OCI-LY3 (cell line): ENCODE measurements at regions not wholly inside any gene's neighbourhood (a gene's known extent, or its start where the extent isn't known, plus 50 kb on each side); places are given as distances from the start of the nearest gene placed in this dataset.

Source experiments
- H2AFZ ChIP-seq: fragments of 200-600, 300-600 bp; shearing (Covaris generic); 2 replicates; pipeline ENCODE4 v1.6.0; 2014; ENCODE audit warnings: antibody characterized with exemption, low read depth, low read length
- H3K27ac ChIP-seq: fragments of 200-600, 300-600 bp; sonication (generic); 2 replicates; pipeline ENCODE4 v1.5.1; 2014; ENCODE audit warnings: mild to moderate bottlenecking, low read length, moderate library complexity, mixed read lengths
- H3K27me3 ChIP-seq: fragments of 200-600, 300-600 bp; sonication (generic); 2 replicates; pipeline ENCODE4 v1.6.1; 2014; ENCODE audit warnings: low read depth, low read length, mixed read lengths
- H3K36me3 ChIP-seq: fragments of 200-600, 300-600 bp; sonication (generic); replicated peaks from 2 replicates; pipeline ENCODE3; 2014; ENCODE audit warnings: low read depth, low read length, mixed read lengths
- H3K4me1 ChIP-seq: fragments of 300-600, 200-600 bp; sonication (generic); 2 replicates; pipeline ENCODE4 v1.6.1; 2014; ENCODE audit warnings: low read length, mixed read lengths
- H3K4me2 ChIP-seq: fragments of 200-600, 300-600 bp; sonication (generic); 2 replicates; pipeline ENCODE4 v1.6.1; 2014; ENCODE audit warnings: low read length, mixed read lengths
- H3K4me3 ChIP-seq: fragments of 300-600, 200-600 bp; sonication (generic); 2 replicates; pipeline ENCODE4 v1.5.1; 2014; ENCODE audit warnings: antibody characterized with exemption, mild to moderate bottlenecking, low read length, moderate library complexity
- H3K79me2 ChIP-seq: fragments of 300-600, 200-600 bp; shearing (Covaris generic); 2 replicates; pipeline ENCODE4 v1.6.1; 2014; ENCODE audit warnings: mild to moderate bottlenecking, low read length, mixed read lengths
- H3K9ac ChIP-seq: fragments of 300-600, 200-600 bp; shearing (Covaris generic); 2 replicates; pipeline ENCODE4 v1.6.0; 2014; ENCODE audit warnings: mild to moderate bottlenecking, low read length, moderate library complexity
- H3K9me3 ChIP-seq: fragments of 200-600, 300-600 bp; shearing (Covaris generic); 2 replicates; pipeline ENCODE4 v1.6.1; 2014; ENCODE audit warnings: low read length, mixed read lengths; ENCODE audit not compliant: insufficient read depth
- H4K20me1 ChIP-seq: fragments of 200-600, 300-600 bp; sonication (generic); 2 replicates; pipeline ENCODE4 v1.6.1; 2016; ENCODE audit warnings: low read length, mixed read lengths; ENCODE audit not compliant: insufficient read depth
- EZH2phosphoT487 ChIP-seq: fragments of 200-600 bp; shearing (Covaris generic); IDR thresholded peaks from 2 replicates; pipeline ENCODE4 v1.6.1; 2018; ENCODE audit warnings: antibody characterized with exemption, mixed run types, low read depth
- TF ChIP-seq, protein P1 (sequence below): fragments of 200-600, 300-600 bp; sonication (generic); IDR thresholded peaks from 2 replicates; pipeline ENCODE4 v1.5.1; 2014; ENCODE audit warnings: antibody characterized with exemption, low read length, low read depth

DNA sequence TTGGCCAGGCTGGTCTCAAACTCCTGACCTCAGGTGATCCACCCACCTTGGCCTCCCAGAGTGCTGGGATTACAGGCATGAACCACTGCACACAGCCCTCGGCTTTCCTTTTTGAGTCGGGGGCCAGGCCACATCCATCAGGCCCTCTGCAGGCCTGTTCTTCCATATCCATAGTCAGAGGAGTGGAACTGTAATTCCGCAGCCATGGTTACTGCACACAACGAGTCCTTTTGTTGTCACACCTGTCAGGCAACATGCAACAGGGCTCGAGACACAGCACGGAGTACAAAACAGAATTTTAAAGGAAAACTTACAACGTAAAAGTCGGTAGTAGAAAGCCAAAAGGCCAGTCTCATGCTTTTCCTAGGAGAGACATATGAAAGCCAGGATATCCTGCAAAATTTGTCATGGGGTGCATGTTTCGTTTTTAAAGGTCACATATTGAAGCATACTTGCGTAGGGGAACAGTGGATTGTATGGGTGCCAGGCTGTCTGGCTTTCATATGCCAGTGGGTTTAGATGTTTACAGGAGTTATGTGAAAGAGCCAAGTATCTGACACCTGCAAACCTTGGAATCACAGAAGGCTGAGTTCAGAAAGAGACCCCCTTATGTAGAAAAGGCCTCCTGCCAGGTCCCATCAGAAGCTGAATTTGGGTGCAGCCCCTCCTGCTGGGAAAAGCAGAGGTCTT, 63.2 kb upstream of the LPP start:
- TF ChIP-seq, protein P1, sequence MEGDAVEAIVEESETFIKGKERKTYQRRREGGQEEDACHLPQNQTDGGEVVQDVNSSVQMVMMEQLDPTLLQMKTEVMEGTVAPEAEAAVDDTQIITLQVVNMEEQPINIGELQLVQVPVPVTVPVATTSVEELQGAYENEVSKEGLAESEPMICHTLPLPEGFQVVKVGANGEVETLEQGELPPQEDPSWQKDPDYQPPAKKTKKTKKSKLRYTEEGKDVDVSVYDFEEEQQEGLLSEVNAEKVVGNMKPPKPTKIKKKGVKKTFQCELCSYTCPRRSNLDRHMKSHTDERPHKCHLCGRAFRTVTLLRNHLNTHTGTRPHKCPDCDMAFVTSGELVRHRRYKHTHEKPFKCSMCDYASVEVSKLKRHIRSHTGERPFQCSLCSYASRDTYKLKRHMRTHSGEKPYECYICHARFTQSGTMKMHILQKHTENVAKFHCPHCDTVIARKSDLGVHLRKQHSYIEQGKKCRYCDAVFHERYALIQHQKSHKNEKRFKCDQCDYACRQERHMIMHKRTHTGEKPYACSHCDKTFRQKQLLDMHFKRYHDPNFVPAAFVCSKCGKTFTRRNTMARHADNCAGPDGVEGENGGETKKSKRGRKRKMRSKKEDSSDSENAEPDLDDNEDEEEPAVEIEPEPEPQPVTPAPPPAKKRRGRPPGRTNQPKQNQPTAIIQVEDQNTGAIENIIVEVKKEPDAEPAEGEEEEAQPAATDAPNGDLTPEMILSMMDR: no peak
- TF ChIP-seq EZH2phosphoT487: no peak
- Histone ChIP-seq H3K4me3 (no peak overlapping the region), H3K27me3 (peaks cover 3% of the 10 kb centered on the region; the same call in 1 of the 2 replicates), H3K79me2 (no peaks in the 10 kb centered on the region), H3K9me3 (peaks cover 7% of the 10 kb centered on the region; the same call in 1 of the 2 replicates), H2AFZ (no peak overlapping the region), H3K4me2 (no peak overlapping the region), H3K36me3 (no peaks in the 10 kb centered on the region), H4K20me1 (no peaks in the 10 kb centered on the region), H3K4me1 (no peaks in the 10 kb centered on the region), H3K9ac (no peak overlapping the region), H3K27ac (no peak overlapping the region)

DNA sequence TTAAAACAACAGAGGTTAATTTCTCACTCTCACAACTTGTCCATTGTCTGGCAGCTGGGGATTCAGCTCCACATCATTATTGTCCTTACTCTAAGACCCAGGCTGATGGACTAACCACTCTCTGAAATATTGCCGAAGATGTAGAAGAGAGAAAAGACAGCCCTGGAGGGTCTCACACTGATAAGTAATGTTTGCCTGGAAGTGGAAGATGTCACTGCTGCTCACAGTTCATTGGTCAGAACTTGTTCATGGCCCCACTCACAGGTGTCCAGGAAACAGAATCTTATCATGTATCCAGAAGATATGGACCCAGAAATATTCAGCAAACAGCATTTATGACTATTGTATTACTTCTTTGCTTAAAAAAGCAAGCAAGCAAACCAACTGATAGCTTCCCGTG, 62.2 kb upstream of the LPP start:
- Histone ChIP-seq H3K4me2 (no peak overlapping the region), H4K20me1 (no peaks in the 10 kb centered on the region)

DNA sequence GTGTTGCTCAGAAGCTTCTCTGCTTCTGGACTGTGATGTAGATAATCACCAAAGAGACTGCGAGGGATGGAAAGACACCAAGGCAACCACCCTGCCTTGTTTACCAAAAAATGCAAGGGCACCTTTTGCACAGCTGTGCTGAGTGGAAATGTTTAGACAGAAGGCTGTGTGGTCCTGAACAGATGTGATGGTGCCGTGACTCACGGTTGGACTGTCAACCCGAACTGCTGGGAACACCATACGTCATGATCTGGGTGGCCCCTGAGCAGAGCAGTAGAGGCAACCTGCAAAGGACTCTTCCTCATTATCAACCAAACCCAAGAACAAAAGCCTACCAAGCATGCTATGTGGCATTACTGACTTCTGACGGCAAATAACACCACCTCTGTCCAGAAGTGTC, 61.3 kb upstream of the LPP start:
- Histone ChIP-seq H3K9me3 (peaks cover 7% of the 10 kb centered on the region; the same call in 1 of the 2 replicates), H3K4me3 (no peak overlapping the region), H3K36me3 (no peaks in the 10 kb centered on the region), H3K27ac (no peak overlapping the region), H2AFZ (no peak overlapping the region), H3K79me2 (no peaks in the 10 kb centered on the region), H3K27me3 (no peaks in the 10 kb centered on the region), H3K4me1 (no peaks in the 10 kb centered on the region), H4K20me1 (no peaks in the 10 kb centered on the region), H3K9ac (no peak overlapping the region), H3K4me2 (no peak overlapping the region)
- TF ChIP-seq, protein P1: no peak
- TF ChIP-seq EZH2phosphoT487: no peak

More for the DNA sequence above, 62.2 kb upstream of the LPP start:
- H3K4me3 ChIP-seq: no peak overlapping the region
- H3K36me3 ChIP-seq: no peaks in the 10 kb centered on the region
- no peak overlapping the region for H2AFZ ChIP-seq
- H3K27ac ChIP-seq: no peak overlapping the region
- no peak for TF ChIP-seq EZH2phosphoT487
- TF ChIP-seq, protein P1: no peak
- no peaks in the 10 kb centered on the region for H3K4me1 ChIP-seq
- no peak overlapping the region for H3K9ac ChIP-seq
- H3K9me3 ChIP-seq: peaks cover 7% of the 10 kb centered on the region; the same call in 1 of the 2 replicates
- H3K79me2 ChIP-seq: no peaks in the 10 kb centered on the region
- peaks cover 3% of the 10 kb centered on the region; the same call in 1 of the 2 replicates for H3K27me3 ChIP-seq

DNA sequence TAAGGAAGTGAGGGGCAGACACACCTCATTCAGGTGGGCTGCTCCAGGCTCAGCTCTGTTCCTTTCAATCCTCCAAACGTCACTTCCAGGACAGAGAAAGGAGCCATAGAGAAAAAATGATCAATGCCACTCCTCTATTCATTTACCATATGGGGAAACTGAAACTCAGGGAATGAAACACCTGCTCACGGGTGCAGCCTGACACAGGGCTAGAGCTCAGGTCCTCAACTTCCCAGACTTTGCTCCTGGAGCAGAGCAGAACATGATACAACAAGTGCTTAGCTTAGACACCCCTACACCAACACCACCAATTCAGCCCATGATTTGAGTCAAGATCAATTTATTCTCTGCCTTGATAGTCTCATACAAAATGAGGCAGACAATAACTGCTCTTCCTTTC, 58.5 kb upstream of the LPP start:
- Histone ChIP-seq H3K4me1 (no peaks in the 10 kb centered on the region), H3K27me3 (0 out of 2 replicates have a peak, but pooled peaks cover 3% of the 10 kb centered on the region), H3K4me3 (no peak overlapping the region), H3K9ac (no peak overlapping the region), H3K79me2 (no peaks in the 10 kb centered on the region), H3K9me3 (peaks cover 4% of the 10 kb centered on the region; the same call in 1 of the 2 replicates), H3K27ac (no peak overlapping the region), H3K4me2 (no peak overlapping the region), H3K36me3 (no peaks in the 10 kb centered on the region), H2AFZ (no peak overlapping the region), H4K20me1 (no peaks in the 10 kb centered on the region)
- TF ChIP-seq, protein P1: no peak
- TF ChIP-seq EZH2phosphoT487: no peak
